BLaER1 (cell line): ENCODE measurements at regions not wholly inside any gene's neighbourhood (a gene's known extent, or its start where the extent isn't known, plus 50 kb on each side); places are given as distances from the start of the nearest gene placed in this dataset.
A peak's percentile ranks its signal among the peaks of the same experiment; 100 is the strongest.

ENCODE experiments used
- H3K27ac ChIP-seq: shearing (Covaris generic); formaldehyde crosslinking; 2 replicates; pipeline ENCODE4 v1.8.1; 2022
- H3K27me3 ChIP-seq: shearing (Covaris generic); formaldehyde crosslinking; 2 replicates; pipeline ENCODE4 v1.8.1; 2022
- H3K36me3 ChIP-seq: shearing (Covaris generic); formaldehyde crosslinking; 2 replicates; pipeline ENCODE4 v1.8.1; 2022
- H3K4me1 ChIP-seq: shearing (Covaris generic); formaldehyde crosslinking; 2 replicates; pipeline ENCODE4 v1.8.1; 2022
- H3K4me2 ChIP-seq: shearing (Covaris generic); formaldehyde crosslinking; 2 replicates; pipeline ENCODE4 v1.8.1; 2022
- H3K4me3 ChIP-seq: shearing (Covaris generic); formaldehyde crosslinking; 2 replicates; pipeline ENCODE4 v1.8.1; 2022
- H3K9ac ChIP-seq: shearing (Covaris generic); formaldehyde crosslinking; 2 replicates; pipeline ENCODE4 v1.8.1; 2022
- H3K9me3 ChIP-seq: shearing (Covaris generic); formaldehyde crosslinking; 2 replicates; pipeline ENCODE4 v1.8.1; 2022
- H4K20me1 ChIP-seq: shearing (Covaris generic); formaldehyde crosslinking; 2 replicates; pipeline ENCODE4 v1.8.1; 2022
- Cebpa-rat ChIP-seq: shearing (Covaris generic); IDR thresholded peaks from 2 replicates; pipeline ENCODE4 v1.8.1; 2022

- Histone ChIP-seq H3K27ac (no peak overlapping the region), H3K4me2 (no peak overlapping the region), H3K36me3 (no peaks in the 10 kb centered on the region), H3K4me1 (no peaks in the 10 kb centered on the region), H3K9ac (no peak overlapping the region), H3K4me3 (no peak overlapping the region), H3K9me3 (no peaks in the 10 kb centered on the region), H4K20me1 (no peaks in the 10 kb centered on the region), H3K27me3 (no peaks in the 10 kb centered on the region)
- TF ChIP-seq Cebpa-rat = no peak
Observed at GRCh38 chr18:45119876-45120275, 439.2 kb downstream of the SETBP1 start.

GRCh38 chr18:45121146-45121545 is 440.5 kb downstream of the SETBP1 start:
- H4K20me1 ChIP-seq = no peaks in the 10 kb centered on the region
- no peak overlapping the region for H3K4me2 ChIP-seq
- TF ChIP-seq Cebpa-rat = no peak
- no peak overlapping the region for H3K27ac ChIP-seq
- H3K27me3 ChIP-seq = no peaks in the 10 kb centered on the region
- H3K9ac ChIP-seq = no peak overlapping the region
- no peak overlapping the region for H3K4me3 ChIP-seq
- H3K36me3 ChIP-seq = no peaks in the 10 kb centered on the region
- no peaks in the 10 kb centered on the region for H3K4me1 ChIP-seq
- no peaks in the 10 kb centered on the region for H3K9me3 ChIP-seq

- Histone ChIP-seq H3K36me3 (no peaks in the 10 kb centered on the region), H3K9me3 (no peaks in the 10 kb centered on the region), H3K9ac (no peak overlapping the region), H3K27ac (no peak overlapping the region), H3K4me1 (no peaks in the 10 kb centered on the region), H3K4me2 (no peak overlapping the region), H4K20me1 (no peaks in the 10 kb centered on the region), H3K4me3 (no peak overlapping the region), H3K27me3 (no peaks in the 10 kb centered on the region)
- no peak for TF ChIP-seq Cebpa-rat
Observed at GRCh38 chr18:45122506-45122905, 441.8 kb downstream of the SETBP1 start.

- H3K4me3 ChIP-seq = no peak overlapping the region
- no peak overlapping the region for H3K27ac ChIP-seq
- no peaks in the 10 kb centered on the region for H3K36me3 ChIP-seq
- TF ChIP-seq Cebpa-rat = no peak
- no peaks in the 10 kb centered on the region for H3K27me3 ChIP-seq
- H3K9me3 ChIP-seq = no peaks in the 10 kb centered on the region
- no peaks in the 10 kb centered on the region for H3K4me1 ChIP-seq
- H3K9ac ChIP-seq = no peak overlapping the region
- H3K4me2 ChIP-seq = no peak overlapping the region
- H4K20me1 ChIP-seq = no peaks in the 10 kb centered on the region
Observed at GRCh38 chr18:45127405-45127804, 446.7 kb downstream of the SETBP1 start.

- no peaks in the 10 kb centered on the region for H4K20me1 ChIP-seq
- H3K27me3 ChIP-seq = no peaks in the 10 kb centered on the region
- TF ChIP-seq Cebpa-rat = no peak
- no peaks in the 10 kb centered on the region for H3K36me3 ChIP-seq
- no peak overlapping the region for H3K27ac ChIP-seq
- no peak overlapping the region for H3K4me3 ChIP-seq
- H3K4me2 ChIP-seq = no peak overlapping the region
- H3K9me3 ChIP-seq = no peaks in the 10 kb centered on the region
- H3K4me1 ChIP-seq = peaks cover 6% of the 10 kb centered on the region
- no peak overlapping the region for H3K9ac ChIP-seq
Observed at GRCh38 chr18:45133276-45133675, 452.6 kb downstream of the SETBP1 start.

- Histone ChIP-seq H3K4me2 (peak overlapping the region; percentile 31), H4K20me1 (no peaks in the 10 kb centered on the region), H3K9ac (no peak overlapping the region), H3K4me1 (peaks cover 6% of the 10 kb centered on the region), H3K9me3 (no peaks in the 10 kb centered on the region), H3K36me3 (no peaks in the 10 kb centered on the region), H3K27me3 (no peaks in the 10 kb centered on the region), H3K4me3 (no peak overlapping the region), H3K27ac (no peak overlapping the region)
- TF ChIP-seq Cebpa-rat = no peak
Observed at GRCh38 chr18:45136381-45137086, 455.8 kb downstream of the SETBP1 start.

GRCh38 chr18:45137087-45137419 is 456.4 kb downstream of the SETBP1 start:
- Histone ChIP-seq H3K36me3 (no peaks in the 10 kb centered on the region), H3K27me3 (no peaks in the 10 kb centered on the region), H3K4me2 (peak overlapping the region; percentile 31), H3K9me3 (no peaks in the 10 kb centered on the region), H4K20me1 (no peaks in the 10 kb centered on the region), H3K27ac (no peak overlapping the region), H3K4me3 (no peak overlapping the region), H3K4me1 (peaks cover 6% of the 10 kb centered on the region), H3K9ac (no peak overlapping the region)
- no peak for TF ChIP-seq Cebpa-rat

GRCh38 chr18:45139478-45139877 is 458.8 kb downstream of the SETBP1 start:
- no peak overlapping the region for H3K4me2 ChIP-seq
- H3K27ac ChIP-seq = no peak overlapping the region
- TF ChIP-seq Cebpa-rat = no peak

GRCh38 chr18:45142868-45143267 is 462.2 kb downstream of the SETBP1 start:
- no peaks in the 10 kb centered on the region for H3K36me3 ChIP-seq
- no peaks in the 10 kb centered on the region for H3K27me3 ChIP-seq
- no peaks in the 10 kb centered on the region for H3K4me1 ChIP-seq
- no peaks in the 10 kb centered on the region for H4K20me1 ChIP-seq
- H3K9me3 ChIP-seq = no peaks in the 10 kb centered on the region
- H3K4me2 ChIP-seq = no peak overlapping the region
- no peak overlapping the region for H3K9ac ChIP-seq
- no peak for TF ChIP-seq Cebpa-rat
- no peak overlapping the region for H3K4me3 ChIP-seq
- H3K27ac ChIP-seq = no peak overlapping the region

More at GRCh38 chr18:45139478-45139877, 458.8 kb downstream of the SETBP1 start:
- H3K36me3 ChIP-seq = no peaks in the 10 kb centered on the region
- no peak overlapping the region for H3K4me3 ChIP-seq
- H3K4me1 ChIP-seq = peaks cover 6% of the 10 kb centered on the region
- H3K27me3 ChIP-seq = no peaks in the 10 kb centered on the region
- no peaks in the 10 kb centered on the region for H4K20me1 ChIP-seq
- H3K9ac ChIP-seq = no peak overlapping the region
- no peaks in the 10 kb centered on the region for H3K9me3 ChIP-seq

- H3K27me3 ChIP-seq = no peaks in the 10 kb centered on the region
- H4K20me1 ChIP-seq = no peaks in the 10 kb centered on the region
Observed at GRCh38 chr18:45149712-45150111, 465.6 kb upstream of the SLC14A2 start.

GRCh38 chr18:45151645-45152044 is 463.6 kb upstream of the SLC14A2 start:
- Histone ChIP-seq H3K36me3 (no peaks in the 10 kb centered on the region), H3K4me3 (no peak overlapping the region), H3K27me3 (no peaks in the 10 kb centered on the region), H3K9ac (no peak overlapping the region), H3K9me3 (no peaks in the 10 kb centered on the region), H3K27ac (no peak overlapping the region), H4K20me1 (no peaks in the 10 kb centered on the region), H3K4me1 (no peaks in the 10 kb centered on the region), H3K4me2 (no peak overlapping the region)
- no peak for TF ChIP-seq Cebpa-rat

More at GRCh38 chr18:45149712-45150111, 465.6 kb upstream of the SLC14A2 start:
- no peak overlapping the region for H3K27ac ChIP-seq
- no peaks in the 10 kb centered on the region for H3K9me3 ChIP-seq
- H3K36me3 ChIP-seq = no peaks in the 10 kb centered on the region
- no peak overlapping the region for H3K9ac ChIP-seq
- no peaks in the 10 kb centered on the region for H3K4me1 ChIP-seq
- TF ChIP-seq Cebpa-rat = no peak
- H3K4me3 ChIP-seq = no peak overlapping the region
- H3K4me2 ChIP-seq = no peak overlapping the region
